CD14-positive monocyte (primary cell): ENCODE measurements at regions not wholly inside any gene's neighbourhood (a gene's known extent, or its start where the extent isn't known, plus 50 kb on each side); places are given as distances from the start of the nearest gene placed in this dataset.

Experiments used
- DNase-seq, 3 donors: peaks; one replicate each; pipeline ENCODE4 v3.0.0-alpha.2; 2011 to 2022
- H2AFZ ChIP-seq: 2 replicates; pipeline ENCODE4 v1.6.0; 2012; ENCODE audit warnings: mild to moderate bottlenecking, low read depth, low read length, inconsistent platforms; ENCODE audit not compliant: insufficient read depth, poor library complexity, severe bottlenecking
- H3K27ac ChIP-seq, 2 donors: 1 replicate in 1 of 2; 2 replicates in 1 of 2; pipeline ENCODE4 v1.5.1; 2012 to 2013; ENCODE audit warnings: low read length in 2 of 2, control low read depth in 1 of 2, inconsistent platforms in 1 of 2, low read depth in 1 of 2, mild to moderate bottlenecking in 1 of 2
- H3K27me3 ChIP-seq, 2 donors: one replicate each; pipeline versions ENCODE4 v1.6.0 to v1.6.1; 2011 to 2013; ENCODE audit warnings: low read length in 2 of 2; ENCODE audit not compliant: control insufficient read depth in 2 of 2, insufficient read depth in 2 of 2
- H3K36me3 ChIP-seq, 2 donors: replicated peaks in 1 of 2; 1 replicate in 1 of 2; 2 replicates in 1 of 2; pipeline versions ENCODE4 v1.5.1 to v1.6.1; 2012 to 2013; ENCODE audit warnings: low read length in 2 of 2, control low read depth in 1 of 2, inconsistent platforms in 1 of 2, mild to moderate bottlenecking in 1 of 2; ENCODE audit not compliant: insufficient read depth in 2 of 2, control insufficient read depth in 1 of 2
- H3K4me1 ChIP-seq, 2 donors: 1 replicate in 1 of 2; 2 replicates in 1 of 2; pipeline versions ENCODE4 v1.5.1 to v1.6.1; 2012 to 2013; ENCODE audit warnings: low read length in 2 of 2, control low read depth in 1 of 2, inconsistent platforms in 1 of 2, mild to moderate bottlenecking in 1 of 2, moderate library complexity in 1 of 2; ENCODE audit not compliant: insufficient read depth in 2 of 2, control insufficient read depth in 1 of 2
- H3K4me2 ChIP-seq: replicated peaks from 2 replicates; pipeline ENCODE3; 2012; ENCODE audit warnings: low read length, moderate library complexity, mild to moderate bottlenecking; ENCODE audit not compliant: poor library complexity, severe bottlenecking; ENCODE audit errors: extremely low read depth
- H3K4me3 ChIP-seq, 3 experiments: fragments of 200-600 bp in 1 of 3; sonication (generic) in 1 of 3; replicated peaks in 1 of 3; 1 replicate in 2 of 3; 2 replicates in 1 of 3; pipeline ENCODE4 v1.5.1; 2011 to 2013; ENCODE audit warnings: low read length in 3 of 3, mild to moderate bottlenecking in 3 of 3, control low read depth in 2 of 3, low read depth in 2 of 3, inconsistent platforms in 1 of 3, moderate library complexity in 1 of 3
- H3K79me2 ChIP-seq: 2 replicates; pipeline ENCODE4 v1.6.0; 2012; ENCODE audit warnings: mild to moderate bottlenecking, control low read depth, inconsistent platforms, low read length, moderate library complexity; ENCODE audit not compliant: insufficient read depth
- H3K9ac ChIP-seq: 2 replicates; pipeline ENCODE4 v1.6.0; 2017; ENCODE audit warnings: low read length, mild to moderate bottlenecking; ENCODE audit not compliant: insufficient read depth, poor library complexity, severe bottlenecking
- H3K9me3 ChIP-seq, 2 donors: replicated peaks in 1 of 2; 1 replicate in 1 of 2; 2 replicates in 1 of 2; pipeline versions ENCODE4 v1.5.1 to v1.6.1; 2012 to 2013; ENCODE audit warnings: low read length in 2 of 2, control low read depth in 1 of 2; ENCODE audit not compliant: control insufficient read depth in 1 of 2, insufficient read depth in 1 of 2
- H4K20me1 ChIP-seq: 2 replicates; pipeline ENCODE4 v1.6.0; 2012; ENCODE audit warnings: mild to moderate bottlenecking, low read length, control low read depth, moderate library complexity; ENCODE audit not compliant: insufficient read depth
- H3K27ac Mint-ChIP-seq, 7 donors: one replicate each; pipeline ENCODE4 v1.8.0; 2020; ENCODE audit warnings: mild to moderate bottlenecking in 7 of 7, mixed read lengths in 7 of 7, moderate library complexity in 6 of 7, inconsistent platforms in 2 of 7
- H3K27me3 Mint-ChIP-seq, 3 donors: one replicate each; pipeline ENCODE4 v1.8.0; 2021 to 2022; ENCODE audit warnings: low read depth in 3 of 3, mild to moderate bottlenecking in 3 of 3, mixed read lengths in 3 of 3, moderate library complexity in 3 of 3, inconsistent platforms in 1 of 3
- H3K36me3 Mint-ChIP-seq, 2 donors: one replicate each; pipeline ENCODE4 v1.8.0; 2020; ENCODE audit warnings: mixed read lengths in 2 of 2, inconsistent platforms in 1 of 2, mild to moderate bottlenecking in 1 of 2
- H3K4me1 Mint-ChIP-seq: one replicate; pipeline ENCODE4 v1.8.0; 2020; ENCODE audit warnings: mild to moderate bottlenecking, mixed read lengths
- H3K4me3 Mint-ChIP-seq, 2 donors: one replicate each; pipeline ENCODE4 v1.8.0; 2020; ENCODE audit warnings: mild to moderate bottlenecking in 2 of 2, mixed read lengths in 2 of 2, moderate library complexity in 1 of 2
- H3K9me3 Mint-ChIP-seq, 7 donors: one replicate each; pipeline ENCODE4 v1.8.0; 2020 to 2022; ENCODE audit warnings: mixed read lengths in 7 of 7, mild to moderate bottlenecking in 6 of 7, moderate library complexity in 6 of 7, inconsistent platforms in 2 of 7
- CTCF ChIP-seq: fragments of 200-600 bp; IDR thresholded peaks from one replicate; pipeline ENCODE4 v1.8.0; 2022; ENCODE audit warnings: antibody characterized with exemption, mild to moderate bottlenecking
- WGBS: methylation state at CpG from one replicate; pipeline ENCODE4 v1.1.5; 2013; ENCODE audit warnings: missing lambda C conversion rate; ENCODE audit not compliant: insufficient coverage; 5-methylcytosine and 5-hydroxymethylcytosine counted together
- intact Hi-C, 2 donors: fragments of 100-400 bp; cut with micrococcal nuclease; formaldehyde crosslinking; loops; one replicate each; pipeline versions ENCODE4 v1.15.0 to v1.15.1; 2023

- Mint-ChIP-seq H3K9me3 (peaks cover 0 to 4% (median 0%) of the 10 kb centered on the region in 7 donors), H3K27me3 (peaks cover 3 to 7% (median 6%) of the 10 kb centered on the region in 3 donors), H3K27ac (peak overlapping the region in 6 of 7 donors; percentile 46 to 84 (median 82)), H3K4me1 (peaks cover 20% of the 10 kb centered on the region), H3K4me3 (peak overlapping the region; percentile 4 to 31), H3K36me3 (no peaks in the 10 kb centered on the region)
- Histone ChIP-seq H3K79me2 (no peaks in the 10 kb centered on the region), H3K27ac (peak overlapping the region; percentile 40 to 71), H3K9me3 (no peaks in the 10 kb centered on the region), H4K20me1 (no peaks in the 10 kb centered on the region), H2AFZ (peak overlapping the region; percentile 41), H3K36me3 (no peaks in the 10 kb centered on the region), H3K27me3 (no peaks in the 10 kb centered on the region), H3K4me3 (peak overlapping the region in 1 of 3 experiments; percentile 30), H3K4me2 (peak overlapping the region; percentile 49), H3K9ac (peak overlapping the region; percentile 8), H3K4me1 (peaks cover 29 to 32% of the 10 kb centered on the region in 2 donors)
- WGBS: 13% methylated on average over 3 of the region's 6 CpGs
- DNase-seq: peak in 2 of 3 donors; percentile 13 to 15
- intact Hi-C loops: no loop called here
- TF ChIP-seq CTCF: no peak
Observed at GRCh38 chr4:20629186-20630106, 70.8 kb upstream of the PACRGL start.

- Mint-ChIP-seq H3K27me3 (peaks cover 7 to 15% (median 13%) of the 10 kb centered on the region in 3 donors), H3K36me3 (no peaks in the 10 kb centered on the region), H3K4me3 (no peak overlapping the region), H3K27ac (no peak overlapping the region), H3K4me1 (peaks cover 16% of the 10 kb centered on the region), H3K9me3 (peaks cover 0 to 10% (median 7%) of the 10 kb centered on the region in 7 donors)
- no peaks in the 10 kb centered on the region for H3K36me3 ChIP-seq
- H3K9me3 ChIP-seq: no peaks in the 10 kb centered on the region
- H3K4me1 ChIP-seq: peaks cover 6% of the 10 kb centered on the region in 2 donors
- no peak overlapping the region for H3K4me2 ChIP-seq
- no peaks in the 10 kb centered on the region for H3K79me2 ChIP-seq
- no peaks in the 10 kb centered on the region for H4K20me1 ChIP-seq
- H3K4me3 ChIP-seq: no peak overlapping the region
- no peak overlapping the region for H2AFZ ChIP-seq
- peaks cover 3 to 4% of the 10 kb centered on the region in 2 donors for H3K27me3 ChIP-seq
- intact Hi-C loops: no loop called here
- H3K27ac ChIP-seq: no peak overlapping the region
- no CpG with 5 or more reads among the region's 3 CpGs for WGBS
- DNase-seq: no peak
- no peak overlapping the region for H3K9ac ChIP-seq
- TF ChIP-seq CTCF: no peak
Observed at GRCh38 chr4:20638825-20639224, 61.4 kb upstream of the PACRGL start.
